Liver (tissue), 8 donors: ENCODE measurements at regions not wholly inside any gene's neighbourhood (a gene's known extent, or its start where the extent isn't known, plus 50 kb on each side); places are given as distances from the start of the nearest gene placed in this dataset.

Experiments
- DNase-seq: peaks from one replicate; pipeline ENCODE4 v3.0.0-alpha.2; 2017; ENCODE audit warnings: low spot score
- H3K27ac ChIP-seq, 2 donors: one replicate each; pipeline ENCODE4 v1.7.0; 2013; ENCODE audit warnings: inconsistent platforms in 2 of 2, low read length in 2 of 2, control low read depth in 1 of 2, low read depth in 1 of 2, mild to moderate bottlenecking in 1 of 2
- H3K27me3 ChIP-seq, 4 donors: one replicate each; pipeline versions ENCODE4 v1.6.1 to v1.7.0; 2013; ENCODE audit warnings: low read length in 3 of 4, inconsistent platforms in 1 of 4, mild to moderate bottlenecking in 1 of 4, moderate library complexity in 1 of 4; ENCODE audit not compliant: control insufficient read depth in 4 of 4, insufficient read depth in 4 of 4
- H3K36me3 ChIP-seq, 4 donors: one replicate each; pipeline versions ENCODE4 v1.6.1 to v1.7.0; 2013; ENCODE audit warnings: low read length in 3 of 4, mild to moderate bottlenecking in 3 of 4, low read depth in 1 of 4, moderate library complexity in 1 of 4; ENCODE audit not compliant: control insufficient read depth in 4 of 4, insufficient read depth in 3 of 4
- H3K4me1 ChIP-seq, 4 donors: one replicate each; pipeline versions ENCODE4 v1.6.1 to v1.7.0; 2013; ENCODE audit warnings: low read length in 3 of 4, mild to moderate bottlenecking in 3 of 4, moderate library complexity in 1 of 4; ENCODE audit not compliant: control insufficient read depth in 4 of 4, insufficient read depth in 4 of 4
- H3K4me3 ChIP-seq, 3 donors: one replicate each; pipeline versions ENCODE4 v1.6.1 to v1.7.0; 2013; ENCODE audit warnings: low read length in 3 of 3, control low read depth in 1 of 3, low read depth in 1 of 3, mild to moderate bottlenecking in 1 of 3
- H3K9ac ChIP-seq, 2 donors: one replicate each; pipeline ENCODE4 v1.7.0; 2013; ENCODE audit warnings: low read length in 2 of 2, mild to moderate bottlenecking in 2 of 2, moderate library complexity in 2 of 2, control low read depth in 1 of 2, low read depth in 1 of 2
- H3K9me3 ChIP-seq, 4 donors: one replicate each; pipeline versions ENCODE4 v1.6.1 to v1.7.0; 2013; ENCODE audit warnings: low read length in 3 of 4; ENCODE audit not compliant: control insufficient read depth in 4 of 4
- CTCF ChIP-seq: fragments of 150-350 bp; IDR thresholded peaks from 2 replicates; pipeline ENCODE4 v1.5.1; 2017; ENCODE audit warnings: improper control_type of control experiment, low read depth, low read length; ENCODE audit not compliant: missing input control
- EGR1 ChIP-seq, 2 donors: IDR thresholded peaks; 2 replicates each; pipeline ENCODE4 v1.6.1; 2016 to 2018; ENCODE audit warnings: antibody characterized with exemption in 2 of 2, low read depth in 2 of 2
- FOXA2 ChIP-seq: IDR thresholded peaks from 2 replicates; pipeline ENCODE4 v1.6.1; 2016; ENCODE audit warnings: antibody characterized with exemption
- GABPA ChIP-seq, 2 donors: IDR thresholded peaks in 1 of 2; conservative IDR thresholded peaks in 1 of 2; 2 replicates each; pipeline ENCODE4 v1.6.1; 2016; ENCODE audit warnings: antibody characterized with exemption in 2 of 2, mild to moderate bottlenecking in 1 of 2, moderate library complexity in 1 of 2
- HNF4A ChIP-seq, 2 donors: conservative IDR thresholded peaks; 2 replicates each; pipeline ENCODE4 v1.6.1; 2016; ENCODE audit warnings: antibody characterized with exemption in 2 of 2, mild to moderate bottlenecking in 2 of 2
- HNF4G ChIP-seq: IDR thresholded peaks from 2 replicates; pipeline ENCODE4 v1.6.1; 2016; ENCODE audit warnings: antibody characterized with exemption
- JUND ChIP-seq, 2 donors: IDR thresholded peaks; 2 replicates each; pipeline ENCODE4 v1.6.1; 2016; ENCODE audit warnings: antibody characterized with exemption in 2 of 2
- NR2F2 ChIP-seq: IDR thresholded peaks from 2 replicates; pipeline ENCODE4 v1.6.1; 2016; ENCODE audit warnings: antibody characterized with exemption
- RXRA ChIP-seq, 2 donors: IDR thresholded peaks; 2 replicates each; pipeline ENCODE4 v1.6.1; 2017 to 2018; ENCODE audit warnings: antibody characterized with exemption in 2 of 2, mild to moderate bottlenecking in 1 of 2
- TAF1 ChIP-seq: conservative IDR thresholded peaks from 2 replicates; pipeline ENCODE4 v1.6.1; 2016; ENCODE audit warnings: antibody characterized with exemption, mild to moderate bottlenecking
- YY1 ChIP-seq: IDR thresholded peaks from 2 replicates; pipeline ENCODE4 v1.6.1; 2016; ENCODE audit warnings: antibody characterized with exemption, mild to moderate bottlenecking
- WGBS: extraction: QIAGEN DNeasy Blood & Tissue Kit; methylation state at CpG from one replicate; pipeline ENCODE4 v1.1.7; 2013; 5-methylcytosine and 5-hydroxymethylcytosine counted together
- TF ChIP-seq, protein P1 (sequence below): IDR thresholded peaks from 2 replicates; pipeline ENCODE4 v1.6.1; 2016; ENCODE audit warnings: antibody characterized with exemption
- TF ChIP-seq, protein P2 (sequence below): IDR thresholded peaks from 2 replicates; pipeline ENCODE4 v1.6.1; 2016; ENCODE audit warnings: antibody characterized with exemption
- TF ChIP-seq, protein P3 (sequence below): IDR thresholded peaks from 2 replicates; pipeline ENCODE4 v1.6.1; 2016; ENCODE audit warnings: antibody characterized with exemption
- donor health status: healthy.
- donor health status: healthy.
- donor health status: healthy.
- donor health status: healthy.
- donor health status: healthy.

GRCh38 chr3:77967621-77968020 lies 927.7 kb downstream of the ROBO2 start:
- 79% methylated on average over 1 of the region's 1 CpG for WGBS
- DNase-seq = no peak
- no peaks in the 10 kb centered on the region for H3K4me1 ChIP-seq
- H3K4me3 ChIP-seq = no peak overlapping the region
- no peaks in the 10 kb centered on the region for H3K9me3 ChIP-seq
- H3K36me3 ChIP-seq = no peaks in the 10 kb centered on the region
- no peaks in the 10 kb centered on the region for H3K27me3 ChIP-seq
- no peak overlapping the region for H3K9ac ChIP-seq
- TF ChIP-seq FOXA2 (no peak), RXRA (IDR thresholded peaks at IDR 0.05) (no peak), TAF1 (no peak), NR2F2 (no peak), CTCF (no peak)
- TF ChIP-seq, protein P1, sequence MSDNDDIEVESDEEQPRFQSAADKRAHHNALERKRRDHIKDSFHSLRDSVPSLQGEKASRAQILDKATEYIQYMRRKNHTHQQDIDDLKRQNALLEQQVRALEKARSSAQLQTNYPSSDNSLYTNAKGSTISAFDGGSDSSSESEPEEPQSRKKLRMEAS = no peak
- H3K27ac ChIP-seq = no peak overlapping the region

GRCh38 chr3:77976079-77976478 lies 936.2 kb downstream of the ROBO2 start:
- no peaks in the 10 kb centered on the region for H3K9me3 ChIP-seq
- no peak for DNase-seq
- TF ChIP-seq YY1 (no peak), HNF4A (conservative IDR thresholded peaks at IDR 0.05) (no peak), FOXA2 (no peak), CTCF (no peak), HNF4G (no peak), EGR1 (IDR thresholded peaks at IDR 0.05; ENCODE audit: low read depth in 2 of 2) (no peak), GABPA (IDR thresholded peaks at IDR 0.05 in 1 of 2, conservative IDR thresholded peaks at IDR 0.05 in 1 of 2) (no peak), JUND (IDR thresholded peaks at IDR 0.05) (no peak), RXRA (IDR thresholded peaks at IDR 0.05) (no peak)
- TF ChIP-seq, protein P2, sequence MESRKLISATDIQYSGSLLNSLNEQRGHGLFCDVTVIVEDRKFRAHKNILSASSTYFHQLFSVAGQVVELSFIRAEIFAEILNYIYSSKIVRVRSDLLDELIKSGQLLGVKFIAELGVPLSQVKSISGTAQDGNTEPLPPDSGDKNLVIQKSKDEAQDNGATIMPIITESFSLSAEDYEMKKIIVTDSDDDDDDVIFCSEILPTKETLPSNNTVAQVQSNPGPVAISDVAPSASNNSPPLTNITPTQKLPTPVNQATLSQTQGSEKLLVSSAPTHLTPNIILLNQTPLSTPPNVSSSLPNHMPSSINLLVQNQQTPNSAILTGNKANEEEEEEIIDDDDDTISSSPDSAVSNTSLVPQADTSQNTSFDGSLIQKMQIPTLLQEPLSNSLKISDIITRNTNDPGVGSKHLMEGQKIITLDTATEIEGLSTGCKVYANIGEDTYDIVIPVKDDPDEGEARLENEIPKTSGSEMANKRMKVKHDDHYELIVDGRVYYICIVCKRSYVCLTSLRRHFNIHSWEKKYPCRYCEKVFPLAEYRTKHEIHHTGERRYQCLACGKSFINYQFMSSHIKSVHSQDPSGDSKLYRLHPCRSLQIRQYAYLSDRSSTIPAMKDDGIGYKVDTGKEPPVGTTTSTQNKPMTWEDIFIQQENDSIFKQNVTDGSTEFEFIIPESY = no peak
- TF ChIP-seq, protein P3, sequence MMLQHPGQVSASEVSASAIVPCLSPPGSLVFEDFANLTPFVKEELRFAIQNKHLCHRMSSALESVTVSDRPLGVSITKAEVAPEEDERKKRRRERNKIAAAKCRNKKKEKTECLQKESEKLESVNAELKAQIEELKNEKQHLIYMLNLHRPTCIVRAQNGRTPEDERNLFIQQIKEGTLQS = no peak
- no peaks in the 10 kb centered on the region for H3K27me3 ChIP-seq
- H3K9ac ChIP-seq = no peak overlapping the region
- no peaks in the 10 kb centered on the region for H3K36me3 ChIP-seq
- H3K27ac ChIP-seq = no peak overlapping the region
- H3K4me3 ChIP-seq = no peak overlapping the region
- H3K4me1 ChIP-seq = no peaks in the 10 kb centered on the region
